ENCODE measurements at regions not wholly inside any gene's neighbourhood (a gene's known extent, or its start where the extent isn't known, plus 50 kb on each side); places are given as distances from the start of the nearest gene placed in this dataset.

DNA sequence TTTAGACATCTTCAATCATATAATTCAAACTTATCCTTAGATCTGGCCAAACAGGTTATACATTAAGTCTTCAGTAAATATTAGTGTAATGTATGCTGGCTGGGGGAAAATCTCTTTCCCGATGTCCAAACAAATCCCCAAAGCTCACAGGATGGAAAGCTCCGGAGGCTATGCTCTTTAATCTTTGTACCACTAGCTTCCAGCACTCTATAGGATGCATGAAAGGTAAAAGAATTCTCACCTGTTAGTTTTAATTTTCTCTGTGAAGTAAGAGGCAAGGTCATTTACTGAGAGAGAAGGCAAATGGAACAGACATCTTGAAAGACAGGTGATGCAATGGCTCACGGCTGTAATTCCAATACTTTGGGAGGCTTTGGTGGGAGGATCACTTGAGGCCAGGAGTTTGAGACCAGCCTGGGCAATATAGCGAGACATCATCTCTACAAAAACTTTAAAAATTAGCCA, 99.8 kb upstream of the KIF5B start:
- H3K27me3 ChIP-seq (ENCODE audit: control insufficient read depth in 2 of 2, insufficient read depth in 2 of 2, low read length in 2 of 2) = no peaks in the 10 kb centered on the region
- no peaks in the 10 kb centered on the region for H3K9me3 ChIP-seq (ENCODE audit: control insufficient read depth in 2 of 2, low read length in 2 of 2)
- no peak overlapping the region for H3K4me3 ChIP-seq (ENCODE audit: low read length in 2 of 2)
- H3K9ac ChIP-seq (ENCODE audit: low read depth in 1 of 2, low read length in 2 of 2) = no peak overlapping the region
- H3K27ac ChIP-seq (ENCODE audit: low read depth in 2 of 2, low read length in 2 of 2) = no peak overlapping the region
- H3K36me3 ChIP-seq (ENCODE audit: control insufficient read depth in 2 of 2, insufficient read depth in 2 of 2, low read length in 2 of 2) = no peaks in the 10 kb centered on the region
- H3K4me1 ChIP-seq (ENCODE audit: control insufficient read depth in 2 of 2, insufficient read depth in 2 of 2, low read length in 2 of 2) = no peaks in the 10 kb centered on the region

DNA sequence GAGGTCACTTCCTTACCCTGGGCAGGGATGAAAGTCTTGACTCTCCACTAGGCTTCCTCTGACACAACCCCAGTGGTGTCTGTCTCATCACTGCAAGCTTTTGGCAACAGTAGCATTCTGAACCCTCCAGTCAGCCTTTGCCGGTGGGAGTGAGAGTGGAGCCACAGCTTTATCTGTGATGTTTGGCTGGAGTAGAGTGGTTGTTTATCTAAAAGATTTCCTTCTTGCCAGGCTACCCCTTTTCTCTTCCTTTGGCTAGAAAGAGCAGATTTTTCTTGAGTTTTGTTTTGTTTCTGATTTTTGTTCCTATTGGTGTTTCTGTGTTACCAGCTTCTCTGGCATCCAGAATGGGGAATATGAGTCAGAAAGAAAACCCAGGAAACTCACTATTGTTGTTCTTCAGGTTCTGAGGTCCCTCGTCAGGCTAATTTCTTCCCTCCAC, 98.9 kb upstream of the KIF5B start:
- H3K4me3 ChIP-seq (ENCODE audit: low read length in 2 of 2) = no peak overlapping the region
- no peak overlapping the region for H3K27ac ChIP-seq (ENCODE audit: low read depth in 2 of 2, low read length in 2 of 2)
- H3K36me3 ChIP-seq (ENCODE audit: control insufficient read depth in 2 of 2, insufficient read depth in 2 of 2, low read length in 2 of 2) = no peaks in the 10 kb centered on the region
- no peaks in the 10 kb centered on the region for H3K9me3 ChIP-seq (ENCODE audit: control insufficient read depth in 2 of 2, low read length in 2 of 2)
- H3K9ac ChIP-seq (ENCODE audit: low read depth in 1 of 2, low read length in 2 of 2) = no peak overlapping the region
- peaks cover 0 to 5% of the 10 kb centered on the region in 2 donors for H3K4me1 ChIP-seq (ENCODE audit: control insufficient read depth in 2 of 2, insufficient read depth in 2 of 2, low read length in 2 of 2)
- no peaks in the 10 kb centered on the region for H3K27me3 ChIP-seq (ENCODE audit: control insufficient read depth in 2 of 2, insufficient read depth in 2 of 2, low read length in 2 of 2)

DNA sequence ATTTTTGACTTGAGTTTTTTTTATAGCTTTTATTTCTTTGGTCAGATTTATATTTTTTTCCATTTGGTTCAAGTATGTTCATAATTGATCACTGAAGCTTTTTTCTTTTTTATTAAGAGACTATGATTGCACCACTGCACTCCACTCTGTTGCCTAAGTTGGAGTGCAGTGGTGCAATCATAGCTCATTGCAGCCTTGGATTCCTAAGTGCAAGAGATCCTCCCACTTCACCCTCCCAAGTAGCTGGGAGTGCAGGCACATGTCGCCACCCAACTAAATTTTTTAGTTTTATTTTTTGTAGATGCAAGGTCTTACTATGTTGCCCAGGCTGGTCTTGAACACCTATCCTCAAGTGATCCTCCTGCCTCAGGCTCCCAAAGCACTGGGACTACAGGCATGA, 97.7 kb upstream of the KIF5B start:
- Histone ChIP-seq H3K4me1 (ENCODE audit: control insufficient read depth in 2 of 2, insufficient read depth in 2 of 2, low read length in 2 of 2) (peaks cover 0 to 8% of the 10 kb centered on the region in 2 donors), H3K9ac (ENCODE audit: low read depth in 1 of 2, low read length in 2 of 2) (no peak overlapping the region), H3K36me3 (ENCODE audit: control insufficient read depth in 2 of 2, insufficient read depth in 2 of 2, low read length in 2 of 2) (no peaks in the 10 kb centered on the region), H3K27me3 (ENCODE audit: control insufficient read depth in 2 of 2, insufficient read depth in 2 of 2, low read length in 2 of 2) (no peaks in the 10 kb centered on the region), H3K27ac (ENCODE audit: low read depth in 2 of 2, low read length in 2 of 2) (no peak overlapping the region), H3K9me3 (ENCODE audit: control insufficient read depth in 2 of 2, low read length in 2 of 2) (no peaks in the 10 kb centered on the region), H3K4me3 (ENCODE audit: low read length in 2 of 2) (no peak overlapping the region)

DNA sequence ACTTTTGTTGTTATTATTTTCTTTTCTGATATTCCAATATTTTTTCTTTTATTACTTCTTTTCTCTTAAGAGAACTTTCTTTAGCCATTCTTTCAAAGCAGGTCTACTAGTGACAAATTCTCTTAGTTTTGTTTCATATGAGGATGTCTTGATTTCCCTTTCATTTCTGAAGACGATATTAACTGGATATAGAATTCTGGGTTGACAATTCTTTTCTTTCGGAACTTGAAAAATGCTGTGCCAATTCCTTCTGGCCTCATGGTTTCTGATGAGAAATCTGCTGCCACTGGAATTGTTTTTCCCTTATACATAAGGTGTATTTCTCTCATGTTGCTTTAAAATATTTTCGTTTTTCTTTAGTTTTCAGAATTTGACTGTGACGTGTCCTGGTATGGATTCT, 97.0 kb upstream of the KIF5B start:
- Histone ChIP-seq H3K4me3 (ENCODE audit: low read length in 2 of 2) (no peak overlapping the region), H3K9me3 (ENCODE audit: control insufficient read depth in 2 of 2, low read length in 2 of 2) (no peaks in the 10 kb centered on the region), H3K36me3 (ENCODE audit: control insufficient read depth in 2 of 2, insufficient read depth in 2 of 2, low read length in 2 of 2) (no peaks in the 10 kb centered on the region), H3K27ac (ENCODE audit: low read depth in 2 of 2, low read length in 2 of 2) (no peak overlapping the region), H3K27me3 (ENCODE audit: control insufficient read depth in 2 of 2, insufficient read depth in 2 of 2, low read length in 2 of 2) (no peaks in the 10 kb centered on the region), H3K4me1 (ENCODE audit: control insufficient read depth in 2 of 2, insufficient read depth in 2 of 2, low read length in 2 of 2) (peaks cover 0 to 8% of the 10 kb centered on the region in 2 donors), H3K9ac (ENCODE audit: low read depth in 1 of 2, low read length in 2 of 2) (no peak overlapping the region)

DNA sequence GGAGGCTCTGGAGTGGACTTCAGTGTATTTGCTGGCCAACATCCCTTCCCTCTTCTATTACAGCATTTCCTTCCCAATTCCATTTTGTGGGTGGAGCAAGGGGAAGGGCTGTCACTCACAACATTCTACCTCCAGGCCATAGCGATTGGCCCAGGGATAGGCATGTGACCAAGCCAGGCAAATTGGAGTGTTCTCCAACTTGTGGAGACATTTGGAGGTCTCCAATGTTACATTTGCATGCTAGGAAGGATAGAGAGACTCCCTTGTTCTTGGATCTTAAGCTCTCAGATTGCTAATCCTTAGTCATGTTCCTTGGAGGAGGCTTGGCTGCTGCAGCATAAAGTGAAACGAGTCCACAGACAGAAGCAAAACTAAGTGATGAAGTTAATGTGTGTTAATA, 95.6 kb upstream of the KIF5B start:
- Histone ChIP-seq H3K4me1 (ENCODE audit: control insufficient read depth in 2 of 2, insufficient read depth in 2 of 2, low read length in 2 of 2) (peaks cover 0 to 8% of the 10 kb centered on the region in 2 donors), H3K9me3 (ENCODE audit: control insufficient read depth in 2 of 2, low read length in 2 of 2) (no peaks in the 10 kb centered on the region), H3K4me3 (ENCODE audit: low read length in 2 of 2) (no peak overlapping the region), H3K27ac (ENCODE audit: low read depth in 2 of 2, low read length in 2 of 2) (no peak overlapping the region), H3K9ac (ENCODE audit: low read depth in 1 of 2, low read length in 2 of 2) (no peak overlapping the region), H3K36me3 (ENCODE audit: control insufficient read depth in 2 of 2, insufficient read depth in 2 of 2, low read length in 2 of 2) (no peaks in the 10 kb centered on the region), H3K27me3 (ENCODE audit: control insufficient read depth in 2 of 2, insufficient read depth in 2 of 2, low read length in 2 of 2) (no peaks in the 10 kb centered on the region)

DNA sequence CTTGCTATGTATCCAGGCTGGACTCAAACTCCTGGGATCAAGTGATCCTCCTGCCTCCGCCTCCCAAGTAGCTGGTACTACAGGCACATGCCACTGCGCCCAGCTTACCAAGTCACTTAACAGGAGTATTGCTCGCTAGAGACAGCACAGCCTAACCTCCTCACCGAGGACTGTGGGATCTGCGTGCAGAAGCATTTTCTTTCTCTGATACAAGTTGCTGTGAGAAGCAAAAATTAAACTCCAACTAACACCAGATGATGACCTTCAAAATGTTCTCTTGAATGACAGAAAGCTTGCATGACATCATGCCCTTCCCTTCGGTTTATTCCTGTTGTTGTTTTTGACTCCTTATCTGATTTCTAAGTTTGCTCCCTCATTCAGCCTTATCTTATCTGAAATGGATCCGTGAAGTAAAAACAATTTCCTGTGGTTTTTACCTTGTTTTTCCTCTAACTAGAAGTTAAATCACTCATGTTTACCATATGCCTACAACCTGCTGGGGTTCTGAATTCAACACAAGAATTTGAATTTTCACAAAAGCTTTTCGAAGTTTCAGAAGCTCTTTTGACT, 94.4 kb upstream of the KIF5B start:
- no peak overlapping the region for H3K9ac ChIP-seq (ENCODE audit: low read depth in 1 of 2, low read length in 2 of 2)
- peaks cover 2 to 8% of the 10 kb centered on the region in 2 donors for H3K4me1 ChIP-seq (ENCODE audit: control insufficient read depth in 2 of 2, insufficient read depth in 2 of 2, low read length in 2 of 2)
- no peaks in the 10 kb centered on the region for H3K36me3 ChIP-seq (ENCODE audit: control insufficient read depth in 2 of 2, insufficient read depth in 2 of 2, low read length in 2 of 2)
- H3K27me3 ChIP-seq (ENCODE audit: control insufficient read depth in 2 of 2, insufficient read depth in 2 of 2, low read length in 2 of 2) = no peaks in the 10 kb centered on the region
- no peaks in the 10 kb centered on the region for H3K9me3 ChIP-seq (ENCODE audit: control insufficient read depth in 2 of 2, low read length in 2 of 2)
- H3K4me3 ChIP-seq (ENCODE audit: low read length in 2 of 2) = no peak overlapping the region
- no peak overlapping the region for H3K27ac ChIP-seq (ENCODE audit: low read depth in 2 of 2, low read length in 2 of 2)

DNA sequence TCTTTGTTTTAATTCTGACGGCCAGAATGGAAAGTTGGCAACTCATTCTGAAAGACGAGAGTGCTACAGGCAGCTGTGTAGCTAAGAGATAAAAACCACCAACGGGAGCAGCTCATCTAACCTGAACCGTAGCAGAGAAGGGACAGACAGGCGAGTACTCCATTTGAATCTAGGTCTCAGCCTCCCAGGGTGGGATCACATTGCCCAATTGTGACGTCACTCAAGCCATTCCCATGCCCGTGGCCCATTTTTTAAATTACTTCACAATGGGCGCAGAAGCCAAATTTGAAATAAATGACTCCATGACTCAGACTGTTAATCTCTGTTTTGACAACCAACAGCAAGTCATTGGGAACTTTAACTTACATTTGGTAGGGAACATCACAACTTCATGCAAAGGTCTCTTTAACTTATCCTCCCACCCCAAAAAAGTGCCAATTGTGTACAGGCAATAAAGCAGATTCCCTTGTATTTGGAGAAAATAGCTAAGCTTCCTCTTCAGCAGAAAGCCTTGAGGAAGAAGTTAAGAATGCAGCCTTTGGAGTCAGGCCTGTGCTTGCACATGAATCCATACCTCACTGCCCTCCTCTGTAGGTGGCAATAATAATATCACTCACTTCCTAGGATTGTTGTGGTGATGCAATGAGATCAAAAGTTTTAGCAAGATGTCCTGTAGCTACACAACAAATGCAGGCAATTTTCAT, 93.2 kb upstream of the KIF5B start:
- H3K27me3 ChIP-seq (ENCODE audit: control insufficient read depth in 2 of 2, insufficient read depth in 2 of 2, low read length in 2 of 2) = no peaks in the 10 kb centered on the region
- H3K27ac ChIP-seq (ENCODE audit: low read depth in 2 of 2, low read length in 2 of 2) = no peak overlapping the region
- H3K36me3 ChIP-seq (ENCODE audit: control insufficient read depth in 2 of 2, insufficient read depth in 2 of 2, low read length in 2 of 2) = no peaks in the 10 kb centered on the region
- H3K4me3 ChIP-seq (ENCODE audit: low read length in 2 of 2) = no peak overlapping the region
- peaks cover 8 to 13% of the 10 kb centered on the region in 2 donors for H3K4me1 ChIP-seq (ENCODE audit: control insufficient read depth in 2 of 2, insufficient read depth in 2 of 2, low read length in 2 of 2)
- H3K9me3 ChIP-seq (ENCODE audit: control insufficient read depth in 2 of 2, low read length in 2 of 2) = no peaks in the 10 kb centered on the region
- H3K9ac ChIP-seq (ENCODE audit: low read depth in 1 of 2, low read length in 2 of 2) = no peak overlapping the region

DNA sequence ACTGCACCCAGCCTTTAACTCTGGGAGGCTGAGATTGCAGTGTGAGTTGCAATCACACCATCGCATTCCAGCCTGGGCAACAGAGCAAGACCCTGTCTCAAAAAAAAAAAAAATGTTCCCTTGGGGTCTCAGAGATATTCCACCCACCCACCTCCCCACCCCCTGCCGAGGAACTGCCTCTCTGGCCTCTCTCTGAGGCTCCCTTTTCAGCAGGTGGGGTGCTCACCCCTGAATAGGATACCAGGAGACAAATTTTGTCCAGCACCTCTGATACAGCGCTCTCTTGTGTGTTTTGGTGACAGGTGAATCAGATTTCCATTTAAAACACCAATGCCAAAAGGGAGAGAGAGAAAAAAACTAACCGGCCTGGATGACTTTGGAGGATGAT, 92.6 kb upstream of the KIF5B start:
- H3K27ac ChIP-seq (ENCODE audit: low read depth in 2 of 2, low read length in 2 of 2) = no peak overlapping the region
- no peak overlapping the region for H3K9ac ChIP-seq (ENCODE audit: low read depth in 1 of 2, low read length in 2 of 2)
- no peak overlapping the region for H3K4me3 ChIP-seq (ENCODE audit: low read length in 2 of 2)
- no peaks in the 10 kb centered on the region for H3K36me3 ChIP-seq (ENCODE audit: control insufficient read depth in 2 of 2, insufficient read depth in 2 of 2, low read length in 2 of 2)
- H3K4me1 ChIP-seq (ENCODE audit: control insufficient read depth in 2 of 2, insufficient read depth in 2 of 2, low read length in 2 of 2) = peaks cover 8 to 13% of the 10 kb centered on the region in 2 donors
- no peaks in the 10 kb centered on the region for H3K9me3 ChIP-seq (ENCODE audit: control insufficient read depth in 2 of 2, low read length in 2 of 2)
- H3K27me3 ChIP-seq (ENCODE audit: control insufficient read depth in 2 of 2, insufficient read depth in 2 of 2, low read length in 2 of 2) = no peaks in the 10 kb centered on the region

DNA sequence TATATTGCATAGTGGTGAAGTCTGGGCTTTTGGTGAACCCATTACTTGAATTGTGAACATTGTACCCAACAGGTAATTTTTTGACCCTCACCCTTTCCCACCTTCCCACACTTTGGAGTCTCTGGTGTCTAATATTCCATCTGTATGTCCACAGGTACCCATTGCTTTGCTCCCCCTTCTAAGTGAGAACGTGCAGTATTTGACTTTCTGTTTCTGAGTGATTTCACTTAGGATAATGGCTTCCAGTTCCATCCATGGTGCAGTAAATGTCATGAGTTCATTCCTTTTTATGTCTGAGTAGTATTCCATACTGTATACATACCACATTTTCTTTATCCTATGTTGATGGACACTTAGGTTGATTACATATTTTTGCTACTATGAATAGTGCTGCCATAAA, 91.5 kb upstream of the KIF5B start:
- Histone ChIP-seq H3K4me3 (ENCODE audit: low read length in 2 of 2) (no peak overlapping the region), H3K9me3 (ENCODE audit: control insufficient read depth in 2 of 2, low read length in 2 of 2) (no peaks in the 10 kb centered on the region), H3K27me3 (ENCODE audit: control insufficient read depth in 2 of 2, insufficient read depth in 2 of 2, low read length in 2 of 2) (no peaks in the 10 kb centered on the region), H3K27ac (ENCODE audit: low read depth in 2 of 2, low read length in 2 of 2) (no peak overlapping the region), H3K4me1 (ENCODE audit: control insufficient read depth in 2 of 2, insufficient read depth in 2 of 2, low read length in 2 of 2) (peaks cover 8 to 13% of the 10 kb centered on the region in 2 donors), H3K9ac (ENCODE audit: low read depth in 1 of 2, low read length in 2 of 2) (no peak overlapping the region), H3K36me3 (ENCODE audit: control insufficient read depth in 2 of 2, insufficient read depth in 2 of 2, low read length in 2 of 2) (no peaks in the 10 kb centered on the region)

DNA sequence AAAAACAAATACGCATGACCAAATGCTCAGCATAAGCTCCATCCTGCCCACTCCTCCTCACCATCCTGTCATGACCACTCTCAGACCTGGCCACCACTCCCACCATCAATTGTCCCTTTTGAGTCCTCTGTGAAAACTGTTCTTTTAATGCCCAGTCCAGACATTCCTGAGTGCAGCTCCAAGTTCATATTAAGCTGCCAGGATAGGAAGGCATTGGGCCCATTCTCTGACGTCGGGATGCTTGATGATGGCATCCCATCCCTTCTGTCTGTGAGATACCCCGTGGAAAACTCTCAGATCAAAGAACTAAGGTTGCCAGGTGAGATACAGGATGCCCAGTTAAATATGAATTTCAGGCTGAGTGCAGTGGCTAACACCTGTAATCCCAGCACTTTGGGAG, 89.9 kb upstream of the KIF5B start:
- Histone ChIP-seq H3K36me3 (ENCODE audit: control insufficient read depth in 2 of 2, insufficient read depth in 2 of 2, low read length in 2 of 2) (no peaks in the 10 kb centered on the region), H3K27ac (ENCODE audit: low read depth in 2 of 2, low read length in 2 of 2) (no peak overlapping the region), H3K9ac (ENCODE audit: low read depth in 1 of 2, low read length in 2 of 2) (no peak overlapping the region), H3K27me3 (ENCODE audit: control insufficient read depth in 2 of 2, insufficient read depth in 2 of 2, low read length in 2 of 2) (no peaks in the 10 kb centered on the region), H3K4me1 (ENCODE audit: control insufficient read depth in 2 of 2, insufficient read depth in 2 of 2, low read length in 2 of 2) (peaks cover 14 to 19% of the 10 kb centered on the region in 2 donors), H3K9me3 (ENCODE audit: control insufficient read depth in 2 of 2, low read length in 2 of 2) (no peaks in the 10 kb centered on the region), H3K4me3 (ENCODE audit: low read length in 2 of 2) (no peak overlapping the region)
